ENCODE measurements at regions not wholly inside any gene's neighbourhood (a gene's known extent, or its start where the extent isn't known, plus 50 kb on each side); places are given as distances from the start of the nearest gene placed in this dataset.
"Not testable (repeated sequence)": the region's sequence is repeated elsewhere in the genome, so short reads cannot be mapped to it uniquely, and the experiment has no call there.

DNA sequence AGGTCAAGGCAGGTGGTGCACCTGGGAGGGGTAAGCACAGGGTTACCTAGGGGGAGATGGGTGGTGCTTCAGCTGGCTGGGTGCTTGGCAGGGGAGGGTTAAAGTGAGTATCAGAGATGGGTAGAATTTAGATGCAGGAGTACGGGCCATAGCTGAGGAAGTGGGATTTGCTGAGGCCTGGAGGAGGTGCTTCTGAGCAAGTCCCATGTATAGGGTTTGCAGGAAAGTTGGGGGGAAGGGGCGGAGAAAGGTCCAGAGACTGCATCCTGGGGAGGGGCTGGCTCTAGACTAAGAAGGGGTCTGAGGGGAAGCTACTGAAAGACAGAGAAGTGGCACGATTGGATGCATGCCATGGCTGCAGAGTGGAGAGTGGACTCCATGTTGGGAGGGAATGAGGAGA is 281.6 kb upstream of the ZNF32 start:
- no peaks in the 10 kb centered on the region for H3K36me3 ChIP-seq (ENCODE audit: control insufficient read depth, insufficient read depth, low read length)
- H3K9ac ChIP-seq (ENCODE audit: low read length), result no peak overlapping the region
- no peaks in the 10 kb centered on the region for H3K9me3 ChIP-seq (ENCODE audit: control insufficient read depth, low read length)
- no peaks in the 10 kb centered on the region for H3K4me1 ChIP-seq (ENCODE audit: control insufficient read depth, insufficient read depth, low read length)
- no peaks in the 10 kb centered on the region for H3K27me3 ChIP-seq (ENCODE audit: control insufficient read depth, insufficient read depth, low read length)
- H3K4me3 ChIP-seq (ENCODE audit: low read length), result no peak overlapping the region

DNA sequence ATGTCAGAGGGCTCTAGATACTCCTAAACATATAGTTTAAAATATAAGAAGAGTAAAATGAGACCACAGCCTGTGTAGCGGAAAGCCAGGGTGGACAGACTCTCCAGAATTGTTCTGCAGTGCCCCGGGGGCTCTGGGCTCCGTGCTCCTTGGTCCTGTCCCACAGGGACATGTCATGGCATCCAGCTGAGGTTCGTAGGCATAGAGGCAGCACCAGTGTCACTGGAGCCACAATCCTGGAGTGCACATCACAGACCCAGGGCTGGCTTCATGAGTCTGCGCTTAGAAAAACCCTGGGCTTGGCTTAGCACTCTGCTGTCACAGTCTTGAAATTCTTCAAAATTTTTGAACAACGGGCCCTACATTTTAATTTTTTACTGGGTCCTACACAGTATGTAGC is 280.4 kb upstream of the ZNF32 start:
- H3K4me3 ChIP-seq (ENCODE audit: low read length), result no peak overlapping the region
- no peaks in the 10 kb centered on the region for H3K27me3 ChIP-seq (ENCODE audit: control insufficient read depth, insufficient read depth, low read length)
- no peaks in the 10 kb centered on the region for H3K4me1 ChIP-seq (ENCODE audit: control insufficient read depth, insufficient read depth, low read length)
- H3K36me3 ChIP-seq (ENCODE audit: control insufficient read depth, insufficient read depth, low read length), result no peaks in the 10 kb centered on the region
- H3K9me3 ChIP-seq (ENCODE audit: control insufficient read depth, low read length), result no peaks in the 10 kb centered on the region
- H3K9ac ChIP-seq (ENCODE audit: low read length), result no peak overlapping the region

DNA sequence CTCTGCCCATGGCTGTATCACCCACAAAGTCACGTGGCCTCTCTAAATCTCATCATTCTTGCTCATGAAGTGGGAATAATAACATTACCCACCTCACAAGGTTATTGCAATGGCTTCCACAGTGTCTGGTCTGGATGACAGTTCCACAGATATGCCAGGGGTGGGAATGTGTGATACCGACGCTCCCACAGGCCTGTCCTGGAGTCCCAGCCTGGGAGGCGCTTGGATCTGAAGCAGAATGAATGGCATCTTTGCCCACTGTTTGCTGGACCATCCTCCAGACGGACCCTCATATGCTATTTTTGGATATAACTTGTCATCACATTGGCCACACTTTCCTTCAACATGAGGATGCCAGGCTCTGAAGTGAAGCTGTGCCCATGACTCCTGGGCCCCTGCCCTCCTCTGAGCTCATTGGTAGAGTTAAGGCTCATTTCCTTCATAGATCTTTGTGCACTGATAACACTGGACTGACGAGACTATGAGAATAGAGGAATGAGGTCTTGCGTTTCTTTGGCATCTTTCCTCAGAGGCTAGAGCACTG is 279.8 kb upstream of the ZNF32 start:
- no peak overlapping the region for H3K4me3 ChIP-seq (ENCODE audit: low read length)
- H3K9ac ChIP-seq (ENCODE audit: low read length), result no peak overlapping the region
- H3K4me1 ChIP-seq (ENCODE audit: control insufficient read depth, insufficient read depth, low read length), result no peaks in the 10 kb centered on the region
- no peaks in the 10 kb centered on the region for H3K36me3 ChIP-seq (ENCODE audit: control insufficient read depth, insufficient read depth, low read length)
- no peaks in the 10 kb centered on the region for H3K9me3 ChIP-seq (ENCODE audit: control insufficient read depth, low read length)
- no peaks in the 10 kb centered on the region for H3K27me3 ChIP-seq (ENCODE audit: control insufficient read depth, insufficient read depth, low read length)

DNA sequence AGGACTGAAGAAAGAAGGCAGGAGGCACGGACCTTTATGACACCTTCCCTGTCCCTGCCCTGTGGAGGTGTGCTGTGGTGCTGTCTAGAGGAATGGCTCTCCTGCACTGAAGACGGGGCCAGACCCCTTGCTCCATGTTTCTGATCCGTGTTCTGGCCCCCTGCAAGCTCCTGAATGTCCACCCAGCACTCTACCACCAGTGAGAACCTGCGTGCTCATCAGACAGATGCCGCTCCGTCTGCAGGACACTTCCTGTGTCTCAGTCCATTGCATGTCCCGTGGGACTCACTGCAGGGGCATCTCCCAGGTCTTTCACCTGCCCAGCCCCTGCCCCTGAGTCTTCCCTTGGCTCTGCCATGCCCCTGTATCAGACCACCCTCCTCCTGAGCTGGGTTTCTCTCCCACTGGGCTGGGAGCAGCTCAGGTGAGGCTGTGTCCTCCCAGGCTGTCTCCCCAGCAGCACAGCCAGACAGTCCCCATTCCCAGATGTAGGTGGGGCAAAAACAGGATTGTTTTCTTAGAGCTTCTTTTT is 278.3 kb upstream of the ZNF32 start:
- Histone ChIP-seq H3K4me1 (ENCODE audit: control insufficient read depth, insufficient read depth, low read length) (no peaks in the 10 kb centered on the region), H3K9ac (ENCODE audit: low read length) (no peak overlapping the region), H3K9me3 (ENCODE audit: control insufficient read depth, low read length) (no peaks in the 10 kb centered on the region), H3K27me3 (ENCODE audit: control insufficient read depth, insufficient read depth, low read length) (no peaks in the 10 kb centered on the region), H3K4me3 (ENCODE audit: low read length) (no peak overlapping the region), H3K36me3 (ENCODE audit: control insufficient read depth, insufficient read depth, low read length) (no peaks in the 10 kb centered on the region)

DNA sequence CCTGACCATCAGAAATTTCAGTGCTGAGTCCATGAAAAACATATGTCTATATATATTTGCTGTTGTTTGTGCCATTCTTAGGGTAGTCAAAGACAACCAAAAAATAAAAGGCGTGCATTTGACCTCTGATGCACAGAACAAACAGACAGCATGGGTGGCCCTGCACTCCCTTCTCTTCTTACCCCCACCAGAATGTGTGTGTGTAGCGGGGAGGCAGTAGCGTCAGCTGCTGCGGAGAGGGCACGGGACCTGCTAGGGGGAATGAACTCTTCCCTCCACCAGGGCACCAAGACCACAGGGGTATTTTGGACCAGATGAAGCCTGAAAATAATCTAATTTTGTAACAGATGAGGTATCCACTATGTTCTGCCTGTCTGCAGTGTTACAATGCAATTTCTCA is 277.7 kb upstream of the ZNF32 start:
- H3K4me3 ChIP-seq (ENCODE audit: low read length), result no peak overlapping the region
- H3K9ac ChIP-seq (ENCODE audit: low read length), result no peak overlapping the region

DNA sequence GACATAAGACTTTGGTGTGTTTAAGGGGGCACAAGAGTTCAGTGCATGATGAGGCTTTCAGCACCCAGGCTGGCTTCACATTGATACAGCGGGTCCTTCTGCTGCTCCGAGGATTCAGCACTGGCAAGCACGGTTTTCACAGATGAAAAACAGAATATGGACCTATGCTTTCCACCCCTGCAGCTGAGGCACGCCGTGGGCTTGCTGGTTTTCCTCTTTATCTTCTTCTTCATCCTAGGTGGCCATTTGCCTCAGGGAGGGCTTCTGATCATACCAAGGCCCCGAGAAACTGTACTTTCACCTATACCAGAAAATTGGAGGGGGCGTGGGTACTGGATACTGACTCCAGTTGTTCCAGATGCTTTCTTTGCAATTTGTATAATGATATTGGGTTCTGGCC is 277.1 kb upstream of the ZNF32 start:
- H3K4me1 ChIP-seq (ENCODE audit: control insufficient read depth, insufficient read depth, low read length), result no peaks in the 10 kb centered on the region

More for the DNA sequence above, 277.7 kb upstream of the ZNF32 start:
- no peaks in the 10 kb centered on the region for H3K9me3 ChIP-seq (ENCODE audit: control insufficient read depth, low read length)
- H3K36me3 ChIP-seq (ENCODE audit: control insufficient read depth, insufficient read depth, low read length), result no peaks in the 10 kb centered on the region
- H3K27me3 ChIP-seq (ENCODE audit: control insufficient read depth, insufficient read depth, low read length), result no peaks in the 10 kb centered on the region
- no peaks in the 10 kb centered on the region for H3K4me1 ChIP-seq (ENCODE audit: control insufficient read depth, insufficient read depth, low read length)

DNA sequence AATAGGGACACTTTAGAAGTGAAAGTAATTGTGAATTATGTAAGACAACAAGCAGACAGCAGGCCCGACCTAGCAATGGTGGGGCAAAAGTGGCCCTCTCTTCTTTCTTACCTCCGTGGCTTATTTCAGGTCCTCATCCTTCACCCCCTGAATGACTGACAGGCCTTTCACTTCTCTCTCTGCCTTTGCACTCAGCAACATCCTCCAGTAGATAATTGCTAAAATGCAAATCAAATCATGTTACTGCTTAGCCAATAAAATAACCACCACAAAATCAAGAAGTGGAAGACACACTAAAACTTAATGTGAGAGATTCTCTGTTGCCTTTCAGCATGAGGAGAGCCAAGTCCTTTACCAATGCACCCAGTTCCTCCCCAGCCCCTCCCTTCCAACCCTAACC is 274.6 kb upstream of the ZNF32 start:
- Histone ChIP-seq H3K36me3 (ENCODE audit: control insufficient read depth, insufficient read depth, low read length) (no peaks in the 10 kb centered on the region), H3K4me1 (ENCODE audit: control insufficient read depth, insufficient read depth, low read length) (no peaks in the 10 kb centered on the region), H3K27me3 (ENCODE audit: control insufficient read depth, insufficient read depth, low read length) (no peaks in the 10 kb centered on the region), H3K9me3 (ENCODE audit: control insufficient read depth, low read length) (no peaks in the 10 kb centered on the region), H3K4me3 (ENCODE audit: low read length) (no peak overlapping the region), H3K9ac (ENCODE audit: low read length) (no peak overlapping the region)

More for the DNA sequence above, 277.1 kb upstream of the ZNF32 start:
- Histone ChIP-seq H3K4me3 (ENCODE audit: low read length) (no peak overlapping the region), H3K36me3 (ENCODE audit: control insufficient read depth, insufficient read depth, low read length) (no peaks in the 10 kb centered on the region), H3K9me3 (ENCODE audit: control insufficient read depth, low read length) (no peaks in the 10 kb centered on the region), H3K9ac (ENCODE audit: low read length) (no peak overlapping the region), H3K27me3 (ENCODE audit: control insufficient read depth, insufficient read depth, low read length) (no peaks in the 10 kb centered on the region)

DNA sequence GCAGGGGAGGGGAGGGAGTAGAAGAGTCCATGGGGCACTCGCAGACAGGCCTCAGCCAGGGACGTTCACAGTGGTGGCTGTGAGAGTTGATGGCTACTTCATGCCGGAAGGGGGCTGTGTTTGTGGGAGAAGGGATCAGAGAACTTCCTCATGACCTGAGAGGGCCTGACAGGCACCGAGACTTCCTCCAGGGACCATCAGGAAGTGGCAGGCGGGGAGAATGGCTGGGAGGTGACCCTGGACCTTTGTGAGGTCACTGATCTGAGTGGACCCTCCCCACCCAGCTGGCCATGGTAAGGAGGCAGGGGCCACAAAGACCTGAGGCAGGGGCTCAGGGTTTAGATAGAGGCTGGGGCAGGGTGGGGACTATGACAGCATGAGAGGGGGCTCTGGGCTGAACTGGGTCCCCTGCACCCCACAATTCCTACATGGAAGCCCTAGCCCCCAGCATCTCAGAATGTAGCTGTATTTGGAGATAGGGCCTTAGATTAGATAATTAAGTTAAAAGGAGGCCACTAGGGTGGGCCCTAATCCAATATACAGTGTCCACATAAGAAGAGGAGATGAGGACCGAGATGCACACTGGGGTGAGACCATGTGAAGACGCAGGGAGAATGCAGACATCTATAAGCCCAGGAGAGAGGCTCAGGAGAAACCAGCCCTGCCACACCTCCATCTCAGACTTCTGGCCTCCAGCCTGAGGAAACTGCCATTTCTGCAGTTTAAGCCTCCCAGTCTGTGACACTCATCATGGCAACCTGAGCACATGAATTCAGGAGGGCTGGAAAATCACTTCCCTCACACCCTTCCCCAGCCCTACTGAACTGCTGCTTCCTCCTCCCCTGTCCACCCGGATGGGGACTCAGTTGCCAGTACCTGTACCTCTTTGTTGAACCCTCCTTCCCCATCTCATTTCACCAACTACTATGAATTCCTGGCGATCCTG is 273.9 kb upstream of the ZNF32 start:
- H3K27me3 ChIP-seq (ENCODE audit: control insufficient read depth, insufficient read depth, low read length), result no peaks in the 10 kb centered on the region
- no peaks in the 10 kb centered on the region for H3K9me3 ChIP-seq (ENCODE audit: control insufficient read depth, low read length)

DNA sequence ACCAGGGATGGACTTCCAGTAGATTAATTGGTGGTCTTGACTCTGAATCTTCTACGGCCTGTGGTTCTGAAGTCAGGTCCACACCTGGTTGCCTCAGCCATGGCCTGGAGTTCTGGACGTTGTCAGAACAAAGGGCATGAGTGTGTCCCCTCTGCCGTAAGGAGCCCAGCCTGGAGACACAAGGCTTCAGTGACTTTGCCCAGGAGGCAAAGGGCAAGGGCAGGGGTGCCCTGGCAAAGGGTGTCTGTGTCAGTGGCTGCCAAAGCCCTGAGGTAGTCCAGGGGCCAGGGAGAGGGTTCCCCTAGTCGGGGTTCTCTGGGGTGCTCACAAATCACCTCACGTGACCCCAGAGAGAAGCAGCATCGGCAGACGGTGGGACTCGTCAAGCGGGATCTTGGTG is 273.2 kb upstream of the ZNF32 start:
- Histone ChIP-seq H3K9ac (ENCODE audit: low read length) (no peak overlapping the region), H3K4me3 (ENCODE audit: low read length) (no peak overlapping the region), H3K36me3 (ENCODE audit: control insufficient read depth, insufficient read depth, low read length) (no peaks in the 10 kb centered on the region), H3K27me3 (ENCODE audit: control insufficient read depth, insufficient read depth, low read length) (no peaks in the 10 kb centered on the region), H3K4me1 (ENCODE audit: control insufficient read depth, insufficient read depth, low read length) (no peaks in the 10 kb centered on the region), H3K9me3 (ENCODE audit: control insufficient read depth, low read length) (no peaks in the 10 kb centered on the region)

More for the DNA sequence above, 273.9 kb upstream of the ZNF32 start:
- Histone ChIP-seq H3K9ac (ENCODE audit: low read length) (no peak overlapping the region), H3K4me1 (ENCODE audit: control insufficient read depth, insufficient read depth, low read length) (no peaks in the 10 kb centered on the region), H3K36me3 (ENCODE audit: control insufficient read depth, insufficient read depth, low read length) (no peaks in the 10 kb centered on the region), H3K4me3 (ENCODE audit: low read length) (no peak overlapping the region)

DNA sequence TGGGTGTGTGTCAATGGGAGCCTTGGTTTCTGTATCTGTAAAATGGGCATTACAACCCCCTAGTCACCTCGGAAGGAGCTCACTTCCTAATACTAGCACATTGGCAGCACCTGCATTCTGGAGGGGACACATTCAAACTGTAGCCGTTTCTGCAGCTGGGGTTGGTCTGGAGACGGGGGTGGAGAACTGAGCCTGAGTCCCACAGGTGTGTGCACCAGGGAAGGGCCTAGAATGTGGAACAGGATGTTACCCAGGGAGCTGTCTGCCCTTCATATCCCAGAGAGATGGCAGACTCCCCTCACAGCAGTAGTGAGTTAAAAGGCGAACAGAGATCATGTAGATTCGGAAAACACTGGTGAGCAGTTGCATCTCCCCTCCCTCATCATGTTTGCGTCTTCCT is 272.8 kb upstream of the ZNF32 start:
- no peaks in the 10 kb centered on the region for H3K36me3 ChIP-seq (ENCODE audit: control insufficient read depth, insufficient read depth, low read length)
- H3K27me3 ChIP-seq (ENCODE audit: control insufficient read depth, insufficient read depth, low read length), result no peaks in the 10 kb centered on the region
- H3K9me3 ChIP-seq (ENCODE audit: control insufficient read depth, low read length), result no peaks in the 10 kb centered on the region
- H3K9ac ChIP-seq (ENCODE audit: low read length), result no peak overlapping the region
- no peak overlapping the region for H3K4me3 ChIP-seq (ENCODE audit: low read length)
- no peaks in the 10 kb centered on the region for H3K4me1 ChIP-seq (ENCODE audit: control insufficient read depth, insufficient read depth, low read length)

DNA sequence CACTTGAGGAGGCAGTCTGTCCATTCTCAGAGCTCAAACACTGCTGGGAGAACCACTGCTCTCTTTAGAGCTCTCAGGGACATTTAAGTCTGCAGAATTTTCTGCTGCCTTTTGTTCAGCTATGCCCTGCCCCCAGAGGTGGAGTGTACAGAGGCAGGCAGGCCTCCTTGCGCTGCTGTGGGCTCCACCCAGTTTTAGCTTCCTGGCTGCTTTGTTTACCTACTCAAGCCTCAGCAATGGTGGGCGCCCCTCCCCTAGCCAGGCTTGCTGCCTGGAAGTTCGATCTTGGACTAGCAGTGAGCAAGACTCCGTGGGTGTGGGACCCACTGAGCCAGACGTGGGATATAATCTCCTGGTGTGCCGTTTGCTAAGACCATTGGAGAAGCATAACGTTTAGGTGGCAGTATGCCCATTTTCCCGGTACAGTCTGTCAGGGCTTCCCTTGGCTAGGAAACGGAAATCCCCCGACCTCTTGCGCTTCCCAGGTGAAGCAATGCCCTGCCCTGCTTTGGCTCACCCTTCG is 271.6 kb upstream of the ZNF32 start:
- H3K9me3 ChIP-seq (ENCODE audit: control insufficient read depth, low read length); H3K4me1 ChIP-seq (ENCODE audit: control insufficient read depth, insufficient read depth, low read length); H3K36me3 ChIP-seq (ENCODE audit: control insufficient read depth, insufficient read depth, low read length); H3K4me3 ChIP-seq (ENCODE audit: low read length); H3K9ac ChIP-seq (ENCODE audit: low read length); H3K27me3 ChIP-seq (ENCODE audit: control insufficient read depth, insufficient read depth, low read length): not testable (repeated sequence)

DNA sequence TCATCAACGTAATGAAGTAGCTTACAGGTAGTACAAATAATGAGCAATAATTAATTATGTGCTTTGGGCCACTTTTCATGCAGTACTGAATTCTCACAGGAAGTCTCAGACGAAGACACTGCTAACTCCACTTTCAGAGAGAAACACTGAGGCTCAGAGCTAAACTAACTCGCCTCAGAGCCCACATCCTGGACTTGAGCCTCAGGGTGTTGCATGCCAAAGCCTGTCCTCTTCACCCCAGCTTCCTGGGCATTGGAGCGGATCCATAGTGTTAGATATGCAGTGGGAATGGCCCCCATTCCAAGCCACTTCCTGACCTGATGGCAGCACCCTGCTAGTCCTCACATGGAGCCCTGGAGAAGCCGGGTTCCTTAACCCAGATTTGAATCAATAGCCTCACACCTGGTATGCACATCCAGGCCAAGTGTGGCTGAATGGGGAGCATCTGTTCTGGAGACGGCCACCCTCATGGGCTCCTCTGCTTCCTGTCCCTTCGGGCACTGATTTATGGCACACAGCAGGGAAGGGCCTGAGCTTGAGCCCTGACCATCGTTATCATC is 265.1 kb upstream of the ZNF32 start:
- H3K36me3 ChIP-seq (ENCODE audit: control insufficient read depth, insufficient read depth, low read length), result no peaks in the 10 kb centered on the region
- no peaks in the 10 kb centered on the region for H3K4me1 ChIP-seq (ENCODE audit: control insufficient read depth, insufficient read depth, low read length)
- no peak overlapping the region for H3K4me3 ChIP-seq (ENCODE audit: low read length)
- no peak overlapping the region for H3K9ac ChIP-seq (ENCODE audit: low read length)
- no peaks in the 10 kb centered on the region for H3K27me3 ChIP-seq (ENCODE audit: control insufficient read depth, insufficient read depth, low read length)
- H3K9me3 ChIP-seq (ENCODE audit: control insufficient read depth, low read length), result no peaks in the 10 kb centered on the region

All from mucosa of stomach (tissue), 1 donor.